AG09309 (cell line): ENCODE measurements at regions not wholly inside any gene's neighbourhood (a gene's known extent, or its start where the extent isn't known, plus 50 kb on each side); places are given as distances from the start of the nearest gene placed in this dataset.
"Not testable (repeated sequence)": the region's sequence is repeated elsewhere in the genome, so short reads cannot be mapped to it uniquely, and the experiment has no call there.

Experiments
- DNase-seq: peaks from one replicate; pipeline ENCODE4 v3.0.0-alpha.2; 2010; ENCODE audit warnings: low read depth
- H3K4me3 ChIP-seq: 2 replicates; pipeline ENCODE4 v1.5.1; 2011; ENCODE audit warnings: mild to moderate bottlenecking, low read depth, low read length, moderate library complexity; ENCODE audit not compliant: control insufficient read depth
- TF ChIP-seq, protein P1 (sequence below): IDR thresholded peaks from 2 replicates; pipeline ENCODE4 v1.5.1; 2011; ENCODE audit warnings: mild to moderate bottlenecking, low read depth, low read length, inconsistent platforms; ENCODE audit not compliant: insufficient read depth, control insufficient read depth; ENCODE audit errors: missing control alignments

GRCh38 chr2:167851323-167851860 lies 396.0 kb downstream of the STK39 start:
- no peak overlapping the region for H3K4me3 ChIP-seq
- TF ChIP-seq, protein P1, sequence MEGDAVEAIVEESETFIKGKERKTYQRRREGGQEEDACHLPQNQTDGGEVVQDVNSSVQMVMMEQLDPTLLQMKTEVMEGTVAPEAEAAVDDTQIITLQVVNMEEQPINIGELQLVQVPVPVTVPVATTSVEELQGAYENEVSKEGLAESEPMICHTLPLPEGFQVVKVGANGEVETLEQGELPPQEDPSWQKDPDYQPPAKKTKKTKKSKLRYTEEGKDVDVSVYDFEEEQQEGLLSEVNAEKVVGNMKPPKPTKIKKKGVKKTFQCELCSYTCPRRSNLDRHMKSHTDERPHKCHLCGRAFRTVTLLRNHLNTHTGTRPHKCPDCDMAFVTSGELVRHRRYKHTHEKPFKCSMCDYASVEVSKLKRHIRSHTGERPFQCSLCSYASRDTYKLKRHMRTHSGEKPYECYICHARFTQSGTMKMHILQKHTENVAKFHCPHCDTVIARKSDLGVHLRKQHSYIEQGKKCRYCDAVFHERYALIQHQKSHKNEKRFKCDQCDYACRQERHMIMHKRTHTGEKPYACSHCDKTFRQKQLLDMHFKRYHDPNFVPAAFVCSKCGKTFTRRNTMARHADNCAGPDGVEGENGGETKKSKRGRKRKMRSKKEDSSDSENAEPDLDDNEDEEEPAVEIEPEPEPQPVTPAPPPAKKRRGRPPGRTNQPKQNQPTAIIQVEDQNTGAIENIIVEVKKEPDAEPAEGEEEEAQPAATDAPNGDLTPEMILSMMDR: no peak
- DNase-seq: no peak

DNA sequence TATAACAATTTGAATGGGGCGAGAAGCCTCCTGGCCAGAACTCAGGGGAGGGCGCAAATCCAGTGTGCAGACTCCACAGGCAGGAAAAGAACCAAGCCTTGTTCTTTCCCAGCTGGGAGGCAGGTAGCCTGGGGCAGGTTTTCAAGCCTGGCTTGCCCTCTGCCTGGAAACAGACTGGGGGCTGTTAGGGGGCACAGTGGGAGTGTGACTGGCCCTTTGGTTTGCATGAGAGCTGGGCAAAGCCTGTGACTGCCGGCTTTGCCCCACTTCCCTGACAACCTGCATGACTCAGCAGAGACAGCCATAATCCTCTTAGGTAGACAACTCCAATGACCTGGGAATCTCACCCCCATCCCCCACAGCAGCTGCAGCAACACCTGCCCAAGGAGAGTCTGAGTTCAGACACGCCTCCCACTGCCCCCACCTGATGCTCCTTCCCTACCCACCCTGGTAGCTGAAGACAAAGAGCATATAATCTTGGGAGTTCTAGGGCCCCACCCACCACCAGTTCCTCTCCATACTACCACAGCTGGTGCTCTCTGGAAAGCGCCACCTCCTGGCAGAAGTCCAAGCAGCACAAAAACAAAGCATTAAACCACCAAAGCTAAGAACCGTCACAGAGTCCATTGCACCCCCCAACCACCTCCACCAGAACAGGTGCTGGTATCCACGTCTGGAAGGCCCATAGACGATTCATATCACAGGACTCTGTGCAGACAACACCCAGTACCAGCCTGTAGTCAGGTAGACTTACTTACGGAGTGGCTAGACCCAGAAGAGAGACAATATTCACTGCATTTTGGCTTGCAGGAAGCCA lies 402.5 kb downstream of the STK39 start:
- TF ChIP-seq, protein P1: no peak
- DNase-seq: no peak
- H3K4me3 ChIP-seq: no peak overlapping the region

DNA sequence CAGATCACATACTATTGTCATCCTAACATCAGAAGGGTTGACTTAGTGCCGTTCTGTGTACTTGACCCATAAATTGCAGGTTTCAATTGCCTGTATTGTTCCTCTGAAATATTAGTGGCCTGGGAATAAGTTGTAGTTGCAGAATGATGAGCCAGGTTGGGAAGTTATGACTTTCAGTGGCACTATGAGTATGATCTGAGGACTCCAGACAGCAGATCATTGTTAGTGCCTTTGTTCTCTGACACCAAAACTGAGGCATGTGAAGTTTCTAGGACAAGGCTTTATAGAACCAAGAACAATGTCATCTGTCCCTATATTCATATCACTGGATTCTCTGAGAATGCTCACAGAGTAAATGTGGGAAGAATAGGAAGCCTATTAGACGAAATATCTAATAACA lies 403.7 kb downstream of the STK39 start:
- H3K4me3 ChIP-seq: no peak overlapping the region
- TF ChIP-seq, protein P1: no peak

GRCh38 chr2:167843217-167843616 lies 404.2 kb downstream of the STK39 start:
- no peak for DNase-seq
- H3K4me3 ChIP-seq: no peak overlapping the region
- TF ChIP-seq, protein P1: no peak

More for the DNA sequence above, 403.7 kb downstream of the STK39 start:
- DNase-seq: no peak

- no peak for DNase-seq
- H3K4me3 ChIP-seq: no peak overlapping the region
- TF ChIP-seq, protein P1: no peak
Measured at GRCh38 chr2:167842047-167842446, 405.3 kb downstream of the STK39 start.

- not testable (repeated sequence) for H3K4me3 ChIP-seq, DNase-seq
Measured at GRCh38 chr2:167835290-167835689, 412.1 kb downstream of the STK39 start.

DNA sequence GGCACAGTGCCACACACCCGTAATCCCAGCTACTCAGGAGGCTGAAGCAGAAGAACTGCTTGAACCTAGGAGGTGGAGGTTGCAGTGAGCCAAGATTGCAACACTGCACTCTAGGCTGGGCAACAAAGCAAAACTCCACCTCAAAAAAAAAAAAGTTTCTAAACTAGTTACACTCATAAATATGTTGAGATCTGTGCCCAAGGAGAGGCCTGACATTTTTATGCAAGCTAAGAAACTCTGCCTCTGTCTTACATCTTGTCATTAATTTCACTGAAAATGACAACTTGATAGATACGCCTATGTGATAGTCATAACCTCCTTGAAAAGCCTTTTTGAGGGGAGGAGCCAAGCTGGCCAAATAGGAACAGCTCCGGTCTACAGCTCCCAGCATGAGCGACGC lies 412.7 kb downstream of the STK39 start:
- TF ChIP-seq, protein P1: no peak
- DNase-seq: no peak
- H3K4me3 ChIP-seq: no peak overlapping the region
